Vagina (tissue), 2 donors: ENCODE measurements at regions not wholly inside any gene's neighbourhood (a gene's known extent, or its start where the extent isn't known, plus 50 kb on each side); places are given as distances from the start of the nearest gene placed in this dataset.

ENCODE experiments used
- POLR2AphosphoS5 ChIP-seq, 2 donors: sonication (generic); formaldehyde crosslinking; IDR thresholded peaks; one replicate each; pipeline ENCODE4 v1.9.0; 2017; ENCODE audit warnings: antibody characterized with exemption in 2 of 2, mild to moderate bottlenecking in 2 of 2, low read depth in 1 of 2; ENCODE audit not compliant: insufficient read depth in 1 of 2
- TF ChIP-seq, protein P1 (sequence below), 3 experiments: fragments of 450-650 bp in 2 of 3; fragments of 200-600 bp in 1 of 3; sonication (generic) in 1 of 3; IDR thresholded peaks; one replicate each; pipeline ENCODE4 v1.5.1; 2017 to 2019; ENCODE audit warnings: antibody characterized with exemption in 3 of 3, mild to moderate bottlenecking in 2 of 3, moderate library complexity in 2 of 3

GRCh38 chr7:40944981-40945585 is 757.8 kb downstream of the INHBA start:
- TF ChIP-seq, protein P1, sequence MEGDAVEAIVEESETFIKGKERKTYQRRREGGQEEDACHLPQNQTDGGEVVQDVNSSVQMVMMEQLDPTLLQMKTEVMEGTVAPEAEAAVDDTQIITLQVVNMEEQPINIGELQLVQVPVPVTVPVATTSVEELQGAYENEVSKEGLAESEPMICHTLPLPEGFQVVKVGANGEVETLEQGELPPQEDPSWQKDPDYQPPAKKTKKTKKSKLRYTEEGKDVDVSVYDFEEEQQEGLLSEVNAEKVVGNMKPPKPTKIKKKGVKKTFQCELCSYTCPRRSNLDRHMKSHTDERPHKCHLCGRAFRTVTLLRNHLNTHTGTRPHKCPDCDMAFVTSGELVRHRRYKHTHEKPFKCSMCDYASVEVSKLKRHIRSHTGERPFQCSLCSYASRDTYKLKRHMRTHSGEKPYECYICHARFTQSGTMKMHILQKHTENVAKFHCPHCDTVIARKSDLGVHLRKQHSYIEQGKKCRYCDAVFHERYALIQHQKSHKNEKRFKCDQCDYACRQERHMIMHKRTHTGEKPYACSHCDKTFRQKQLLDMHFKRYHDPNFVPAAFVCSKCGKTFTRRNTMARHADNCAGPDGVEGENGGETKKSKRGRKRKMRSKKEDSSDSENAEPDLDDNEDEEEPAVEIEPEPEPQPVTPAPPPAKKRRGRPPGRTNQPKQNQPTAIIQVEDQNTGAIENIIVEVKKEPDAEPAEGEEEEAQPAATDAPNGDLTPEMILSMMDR (IDR thresholded peaks at IDR 0.05) = no peak
- no peak for TF ChIP-seq POLR2AphosphoS5 (IDR thresholded peaks at IDR 0.05; ENCODE audit: insufficient read depth in 1 of 2, low read depth in 1 of 2)
